ENCODE measurements at regions not wholly inside any gene's neighbourhood (a gene's known extent, or its start where the extent isn't known, plus 50 kb on each side); places are given as distances from the start of the nearest gene placed in this dataset.
"Not testable (repeated sequence)": the region's sequence is repeated elsewhere in the genome, so short reads cannot be mapped to it uniquely, and the experiment has no call there.

DNA sequence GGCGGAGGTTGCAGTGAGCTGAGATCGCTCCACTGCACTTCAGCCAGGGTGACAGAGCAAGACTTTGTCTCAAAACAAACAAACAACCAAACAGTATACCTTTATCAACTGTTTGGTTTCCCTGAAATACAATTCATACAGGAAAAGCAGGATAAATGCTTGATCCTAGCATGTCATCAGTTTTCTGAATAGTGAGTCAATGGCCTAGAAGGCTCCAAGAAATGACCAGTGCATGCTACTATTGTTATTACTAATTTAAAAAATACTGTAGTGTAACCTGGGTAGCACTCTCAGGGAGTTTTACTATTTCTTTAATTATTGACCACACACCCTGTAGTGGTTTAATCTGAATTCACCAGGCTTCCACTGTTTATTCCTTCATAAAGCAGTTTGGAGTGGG lies 101.0 kb upstream of the PTPN3 start:
- no peak for DNase-seq (ENCODE audit: low spot score)

DNA sequence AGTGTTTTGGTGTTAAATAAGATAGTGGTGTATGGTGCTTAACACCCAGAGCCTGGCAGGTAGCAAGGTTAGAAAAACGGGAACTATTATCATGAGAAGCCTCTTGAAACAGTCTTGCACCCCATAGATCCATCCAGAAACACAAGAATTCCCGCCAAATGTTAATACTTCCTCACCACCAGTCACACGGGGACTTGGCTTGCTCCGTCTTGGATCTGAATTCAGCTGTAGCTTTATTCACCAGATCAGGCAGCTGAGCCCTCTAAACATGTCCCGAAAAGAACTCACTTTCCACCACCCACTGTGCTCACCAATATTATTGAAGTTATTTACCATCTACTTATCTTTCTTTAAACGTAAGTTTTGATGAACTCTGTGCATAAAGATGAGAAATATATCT lies 101.6 kb upstream of the PTPN3 start:
- peak; percentile 5 for DNase-seq (ENCODE audit: low spot score)

DNA sequence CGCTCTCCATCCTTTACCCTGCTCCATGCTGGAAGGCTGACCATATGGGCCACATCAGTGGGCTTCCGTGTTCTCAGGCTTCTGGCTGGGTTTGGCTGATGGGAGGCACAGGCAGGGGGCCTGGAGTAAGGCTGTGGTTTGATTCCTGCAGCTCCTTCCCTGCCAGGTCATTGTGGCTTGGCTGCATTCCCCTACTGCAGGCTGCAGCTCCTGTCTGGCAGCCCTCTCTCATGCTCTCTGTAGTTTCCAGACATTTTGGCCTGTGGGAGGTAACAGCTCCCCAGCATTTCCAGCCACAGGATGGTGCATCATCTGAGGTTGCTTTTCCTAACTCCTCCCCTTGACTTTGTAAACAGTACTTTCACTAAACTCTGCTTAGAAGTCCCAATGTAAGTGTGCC lies 102.0 kb upstream of the PTPN3 start:
- DNase-seq (ENCODE audit: low spot score) = peak; percentile 18

DNA sequence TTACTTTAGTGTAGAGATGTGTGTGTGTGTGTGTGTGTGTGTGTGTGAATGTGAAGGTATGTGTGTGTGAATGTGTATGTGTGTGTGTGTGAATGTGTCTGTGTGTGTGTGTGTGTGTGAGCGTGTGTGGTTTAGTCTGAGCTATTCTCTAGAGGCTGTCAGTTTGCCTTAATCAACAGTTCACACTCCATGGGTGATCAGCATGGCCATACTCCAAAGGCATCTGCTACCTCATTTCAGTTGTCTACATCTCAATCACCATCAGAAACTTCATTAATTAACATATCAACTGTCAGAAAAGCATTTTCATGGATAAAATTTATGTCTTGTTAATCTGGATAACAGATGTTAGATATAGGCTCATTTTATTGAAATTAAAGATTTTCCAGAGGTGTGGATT lies 103.1 kb upstream of the PTPN3 start:
- DNase-seq (ENCODE audit: low spot score) = no peak

DNA sequence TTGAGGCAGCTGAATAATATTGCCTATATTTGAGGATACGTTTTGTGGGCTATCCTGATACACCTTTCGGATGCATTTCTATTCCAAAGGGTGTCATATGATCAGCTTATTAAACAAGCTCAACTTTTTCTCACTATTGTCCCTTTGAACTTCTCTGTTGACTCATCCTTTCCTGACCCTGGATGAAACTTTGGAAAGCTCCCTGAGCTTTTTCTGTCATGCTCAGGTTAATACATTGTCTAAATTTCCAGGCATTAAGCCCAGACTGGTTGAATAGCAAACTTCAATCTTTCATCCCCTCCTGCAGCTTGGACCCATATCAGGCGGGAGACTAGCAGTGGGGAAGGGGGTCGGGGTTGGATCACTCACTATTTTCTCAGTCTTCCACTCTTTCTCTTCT lies 104.9 kb upstream of the PTPN3 start:
- no peak for DNase-seq (ENCODE audit: low spot score)

DNA sequence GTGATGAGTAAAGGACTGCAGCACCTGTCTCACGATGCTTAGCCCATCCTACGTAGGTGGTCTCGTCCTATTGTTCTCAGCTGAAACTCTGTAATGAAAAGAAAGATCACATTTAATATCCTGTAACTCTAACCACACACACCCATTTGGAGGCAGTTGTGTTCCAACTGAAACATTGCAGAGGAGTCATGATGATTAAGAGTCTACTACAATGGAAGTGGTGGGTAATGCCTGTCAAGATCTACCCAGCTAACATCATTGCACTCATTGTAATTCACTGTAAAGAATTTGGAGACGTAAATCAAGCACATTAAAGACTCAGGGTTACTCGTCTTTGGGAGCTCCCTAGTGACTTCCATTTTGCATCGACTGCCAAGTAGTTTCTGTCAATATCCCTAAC lies 106.0 kb upstream of the PTPN3 start:
- DNase-seq (ENCODE audit: low spot score) = no peak

DNA sequence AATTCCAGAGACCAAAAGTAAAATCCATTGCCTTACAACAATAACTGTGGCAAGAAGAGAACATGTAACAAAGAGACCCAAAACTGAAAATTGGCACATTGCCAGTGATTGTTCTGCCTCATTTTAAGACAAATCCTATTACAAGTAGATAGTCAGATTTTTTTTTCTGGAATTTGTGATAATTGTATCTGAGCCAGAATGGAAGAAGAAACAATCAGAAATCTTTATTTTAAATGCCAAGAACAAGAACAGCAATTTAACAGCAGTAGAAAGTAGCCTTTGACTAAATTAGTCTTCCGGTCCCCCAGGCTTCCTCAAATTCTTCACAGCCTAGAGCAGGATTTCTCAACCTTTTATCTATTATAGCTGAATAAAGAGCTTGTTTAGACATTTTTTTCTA lies 106.7 kb upstream of the PTPN3 start:
- no peak for DNase-seq (ENCODE audit: low spot score)

DNA sequence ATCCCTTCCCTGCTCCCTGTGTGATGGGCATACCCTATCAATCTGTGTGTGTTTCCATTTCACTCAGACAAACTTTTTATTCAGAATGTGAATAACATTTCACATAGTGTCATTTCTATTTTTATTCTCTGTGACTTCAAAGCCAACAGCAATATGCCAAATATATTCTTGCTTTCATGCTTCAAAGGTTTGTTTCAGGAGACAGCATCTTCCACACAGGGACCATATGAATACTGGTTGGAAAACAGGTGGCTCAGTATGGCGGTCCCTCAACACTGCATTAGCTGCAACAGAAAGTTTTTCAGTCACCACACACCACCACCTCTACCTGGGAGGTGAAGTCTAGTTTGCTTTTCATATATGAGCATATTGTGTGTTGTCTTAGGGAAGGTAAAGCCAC lies 111.0 kb upstream of the PTPN3 start:
- no peak for DNase-seq (ENCODE audit: low spot score)

DNA sequence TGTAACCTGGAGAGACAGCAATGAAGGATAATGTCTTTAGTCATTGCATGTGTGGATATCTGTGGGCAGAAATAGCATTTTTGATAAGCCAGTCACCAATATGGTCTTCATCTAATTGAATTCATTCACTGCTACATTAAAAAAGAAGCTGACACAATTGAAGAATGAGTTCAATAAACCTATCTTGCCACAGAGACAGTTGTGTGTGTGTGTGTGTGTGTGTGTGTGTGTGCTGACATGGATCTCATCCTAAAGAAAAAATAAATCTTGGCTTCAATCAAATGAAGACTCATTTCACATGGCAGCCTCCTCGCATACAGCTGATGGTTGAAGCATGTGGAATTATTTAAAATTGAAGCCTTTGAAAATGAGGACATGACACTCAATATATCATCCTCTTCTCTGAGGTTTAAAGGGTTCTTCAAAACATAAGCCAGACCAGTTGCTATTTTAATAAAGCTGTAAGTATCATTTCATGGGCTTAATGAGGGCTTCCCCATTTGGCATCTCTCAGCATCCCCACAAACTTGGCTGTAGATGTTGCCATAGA lies 118.5 kb upstream of the PTPN3 start:
- DNase-seq (ENCODE audit: low spot score) = no peak

DNA sequence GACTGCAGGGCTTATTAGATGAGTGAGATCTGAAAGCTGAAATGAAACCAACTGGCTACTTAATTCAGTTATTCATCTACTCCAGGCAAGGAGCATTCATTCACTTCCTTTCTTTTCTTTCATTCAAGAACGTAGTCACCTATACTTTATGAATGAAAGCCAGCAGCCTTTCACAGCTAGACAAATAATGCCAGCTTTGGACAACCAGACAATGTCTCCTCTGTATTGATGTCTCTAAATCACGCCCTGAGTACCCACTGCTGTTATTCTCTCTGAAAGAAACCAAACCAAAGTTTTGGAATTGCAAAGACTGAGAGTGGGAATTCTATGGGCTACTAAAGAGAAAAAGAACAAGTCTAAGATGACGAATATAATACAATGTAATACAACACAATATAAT lies 121.2 kb upstream of the PTPN3 start:
- DNase-seq (ENCODE audit: low spot score) = no peak

DNA sequence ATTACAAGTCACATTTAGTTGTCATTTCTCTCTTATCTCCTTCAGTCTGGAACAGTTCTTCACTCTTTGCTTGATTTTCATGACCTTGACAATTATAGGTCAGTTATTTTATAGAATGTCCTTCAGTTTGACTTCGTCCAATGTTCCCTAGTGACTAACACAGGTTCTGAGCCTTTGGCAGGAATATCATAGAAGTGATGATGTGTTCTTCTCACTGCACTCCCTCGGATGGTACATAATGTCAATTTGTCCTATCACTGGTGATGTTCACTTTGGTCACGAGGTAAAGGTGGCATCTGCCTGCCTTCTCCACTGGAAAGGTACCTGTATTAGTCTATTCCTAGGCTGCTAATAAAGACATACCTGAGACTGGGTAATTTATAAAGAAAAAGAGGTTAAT lies 126.0 kb upstream of the PTPN3 start:
- DNase-seq (ENCODE audit: low spot score) = no peak

DNA sequence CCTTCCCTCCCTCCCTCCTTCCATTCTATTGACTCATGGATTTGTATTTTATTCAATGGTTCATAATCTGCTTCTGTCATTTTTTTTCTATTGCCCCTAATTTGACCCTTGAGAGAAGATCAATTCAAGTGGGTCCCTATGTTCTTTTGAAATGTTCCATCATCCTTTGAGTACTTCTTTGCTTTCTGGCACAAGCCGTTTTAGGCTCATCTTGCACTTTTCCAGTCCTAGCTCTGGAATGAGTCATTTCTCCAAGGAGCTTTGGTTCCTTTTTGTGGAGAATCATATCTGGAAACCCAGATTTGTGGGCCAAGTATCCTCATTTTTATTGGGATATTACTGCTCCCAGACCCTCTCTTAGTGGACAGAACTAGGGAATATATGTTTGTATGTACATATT lies 126.8 kb upstream of the PTPN3 start:
- no peak for DNase-seq (ENCODE audit: low spot score)

DNA sequence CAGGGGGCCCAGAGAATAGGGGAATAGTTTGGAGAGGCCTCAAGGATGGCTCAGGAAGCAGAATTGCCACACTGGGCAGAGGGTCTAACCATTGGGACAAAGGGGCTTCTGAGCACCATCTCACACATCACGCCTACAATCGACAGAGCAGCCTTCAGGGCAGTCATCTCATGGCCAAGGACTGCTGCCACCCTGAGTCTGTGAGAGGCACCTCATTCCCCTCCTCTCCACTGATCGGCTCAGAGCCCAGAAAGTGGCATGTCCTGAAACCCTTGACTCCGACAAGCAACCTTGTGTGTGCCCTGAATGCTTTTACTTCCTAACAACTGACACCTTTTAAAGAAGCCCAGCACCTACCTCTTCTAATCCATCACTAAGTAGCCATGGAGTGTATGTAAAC lies 128.9 kb upstream of the PTPN3 start:
- DNase-seq (ENCODE audit: low spot score) = no peak

DNA sequence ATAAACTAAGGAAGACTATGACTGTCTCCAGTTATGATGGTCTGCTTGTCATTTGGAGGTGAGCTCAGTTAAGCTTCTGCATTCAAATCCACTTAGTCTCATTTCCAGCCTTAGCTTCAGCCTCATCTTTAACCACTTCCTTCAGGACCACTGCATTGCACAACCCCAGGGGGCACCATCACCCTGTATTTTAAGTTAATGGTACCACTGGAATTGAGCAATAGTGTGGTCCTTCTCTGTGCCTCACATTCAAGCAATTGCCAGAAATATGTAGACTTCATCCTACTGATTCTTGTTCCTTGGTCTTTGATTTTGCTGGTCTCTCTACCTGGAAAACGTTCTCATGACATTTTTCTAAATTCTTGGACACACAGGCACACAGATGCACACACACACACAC lies 131.5 kb upstream of the PTPN3 start:
- DNase-seq (ENCODE audit: low spot score) = no peak

DNA sequence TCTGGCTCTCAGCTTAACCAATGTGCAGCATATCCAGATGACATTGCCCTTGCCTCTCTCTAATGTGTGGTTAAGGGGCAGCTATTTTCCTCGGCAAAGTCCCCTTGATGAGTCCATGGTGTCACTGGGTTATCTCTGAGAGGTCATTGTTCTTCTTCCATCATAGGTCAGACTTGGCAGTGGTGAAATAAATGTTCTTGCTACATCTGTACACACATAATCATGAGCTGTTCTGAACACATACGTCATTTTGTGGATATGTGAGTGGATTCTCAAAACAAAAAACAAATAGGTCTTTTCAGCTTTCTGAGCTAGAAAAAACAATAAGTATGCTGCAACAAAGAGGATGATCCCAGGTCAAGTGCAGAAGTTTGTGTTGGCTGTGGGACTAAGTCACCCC lies 134.7 kb upstream of the PTPN3 start:
- no peak for DNase-seq (ENCODE audit: low spot score)

DNA sequence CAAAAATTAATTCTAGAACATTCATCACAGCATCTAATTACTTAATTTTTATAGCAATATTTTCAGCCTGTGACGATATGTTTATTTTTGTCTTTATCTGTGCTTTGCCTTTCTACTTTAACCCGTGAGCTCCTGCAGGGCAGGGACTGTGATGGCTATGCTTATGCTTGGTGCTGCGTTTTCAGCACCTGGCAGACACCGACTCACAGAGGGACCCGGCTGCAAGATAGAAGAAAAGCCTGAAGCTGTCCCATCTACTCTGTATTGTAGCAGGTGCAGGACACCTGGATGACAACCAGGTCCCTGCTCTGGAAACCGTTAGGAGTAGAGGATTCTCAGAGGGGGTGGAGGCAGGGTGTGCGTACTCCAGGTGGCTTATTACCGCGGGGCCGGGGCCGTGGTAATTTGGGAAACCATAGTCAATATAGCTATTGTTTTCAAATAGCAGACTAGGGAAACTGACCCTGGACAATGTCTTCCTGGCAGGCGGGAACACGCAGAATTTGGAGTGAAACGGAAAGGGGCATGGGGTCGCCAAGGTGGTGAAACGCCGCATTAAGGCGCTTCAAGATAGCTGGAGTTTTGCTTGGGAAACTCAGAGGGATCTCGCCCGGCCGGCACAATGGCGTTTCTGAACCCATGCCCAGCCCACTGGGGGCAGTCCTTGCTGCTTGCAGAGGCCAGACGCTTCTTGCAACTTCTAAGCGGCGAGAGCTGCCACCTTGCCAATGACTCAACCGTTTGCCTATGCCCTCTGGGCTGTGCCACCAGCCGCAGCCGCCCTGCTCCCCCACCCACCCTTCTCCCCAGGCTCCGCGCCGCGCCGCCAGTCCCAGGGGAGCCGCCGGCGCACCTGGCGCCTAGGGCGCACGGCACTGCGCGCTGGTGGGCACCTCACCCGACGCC lies 140.1 kb upstream of the PALM2AKAP2 start:
- DNase-seq (ENCODE audit: low spot score) = no peak

DNA sequence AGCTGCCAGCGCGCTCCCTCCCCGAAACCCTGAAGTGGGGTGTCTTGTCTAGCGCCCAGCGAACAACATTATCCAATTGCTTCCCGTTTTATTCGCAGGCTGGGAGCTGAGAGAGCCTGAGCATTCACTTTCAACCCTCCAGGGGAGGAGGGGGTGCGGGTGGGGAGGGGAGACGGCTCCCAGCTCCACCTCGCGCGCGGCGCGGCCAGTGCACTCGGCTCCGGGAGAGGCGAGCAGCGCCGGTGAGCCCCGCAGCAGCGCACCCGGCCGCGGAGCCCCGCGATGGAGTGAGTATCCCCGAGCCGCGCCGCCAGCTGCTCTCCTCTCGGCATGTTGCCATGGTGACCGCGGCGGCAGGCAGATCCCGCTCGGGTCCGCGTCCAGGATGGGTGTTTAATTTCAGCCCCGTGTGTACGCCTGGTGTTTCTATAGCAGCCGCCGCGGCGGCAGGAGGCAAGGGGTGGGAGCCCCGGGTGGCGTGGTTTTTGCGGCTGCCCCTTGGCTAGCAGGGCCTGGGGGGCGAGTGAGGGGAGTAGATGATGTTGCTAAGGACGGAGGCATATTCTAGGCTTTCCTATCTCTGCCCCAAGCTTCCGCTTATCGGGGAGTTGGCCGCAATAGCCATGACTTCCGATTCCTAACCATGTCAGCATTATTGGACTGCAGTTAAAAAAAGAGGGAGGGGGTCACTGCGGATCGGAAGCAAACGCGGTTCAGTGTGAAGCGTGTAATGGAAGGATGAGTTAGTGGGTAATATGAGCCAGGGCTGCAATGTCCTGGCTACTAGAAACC lies 139.2 kb upstream of the PALM2AKAP2 start:
- no peak for DNase-seq (ENCODE audit: low spot score)

DNA sequence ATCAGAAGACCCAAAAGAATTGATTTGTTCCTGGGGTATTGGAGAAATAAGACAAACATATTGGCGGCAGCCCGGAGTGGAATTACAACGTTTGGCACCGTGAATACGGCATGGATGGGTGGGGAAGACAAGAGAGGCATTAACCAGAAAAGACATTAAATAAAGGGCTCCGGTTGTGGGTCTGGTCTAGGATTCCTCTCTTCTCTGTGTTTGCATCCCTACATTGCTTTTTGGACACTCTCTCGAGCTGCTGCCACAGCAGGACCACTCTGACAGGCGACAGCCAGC lies 138.7 kb upstream of the PALM2AKAP2 start:
- no peak for DNase-seq (ENCODE audit: low spot score)

DNA sequence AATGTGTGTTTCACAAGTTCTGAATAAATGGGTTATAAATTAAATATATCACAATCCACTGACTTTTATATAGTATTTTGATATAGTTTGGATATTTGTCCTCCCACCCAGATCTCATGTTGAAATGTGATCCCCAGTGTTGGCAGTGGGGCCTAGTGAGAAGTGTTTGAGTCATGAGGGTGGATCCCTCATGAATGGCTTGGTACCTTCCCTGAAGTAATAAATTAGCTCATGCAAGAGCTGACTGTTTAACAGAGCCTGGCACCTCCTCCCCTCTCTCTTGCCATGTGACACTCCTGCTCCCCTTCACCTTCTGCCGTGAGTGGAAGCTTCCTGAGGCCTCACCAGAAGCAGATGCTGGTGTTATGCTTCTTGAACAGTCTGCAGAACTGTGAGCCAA lies 127.9 kb upstream of the PALM2AKAP2 start:
- no peak for DNase-seq (ENCODE audit: low spot score)

DNA sequence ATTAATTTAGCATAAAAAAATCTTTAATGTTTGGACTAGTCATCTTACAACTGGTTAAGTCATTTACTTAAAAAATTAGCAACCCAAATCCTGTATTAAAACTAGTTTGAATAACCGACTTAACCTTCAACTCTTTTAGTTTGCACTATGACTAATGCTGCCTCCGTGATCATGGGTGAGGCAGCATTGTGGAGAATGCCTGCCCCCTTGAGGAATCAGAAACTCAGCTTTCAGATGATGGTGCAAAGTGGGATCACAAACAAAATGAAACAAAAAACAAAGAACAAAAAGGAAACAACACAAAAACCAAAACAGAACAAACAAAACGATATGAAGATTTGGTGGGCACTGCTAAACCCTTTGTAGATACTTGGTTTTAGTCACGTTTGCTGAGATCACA lies 127.0 kb upstream of the PALM2AKAP2 start:
- no peak for DNase-seq (ENCODE audit: low spot score)

DNA sequence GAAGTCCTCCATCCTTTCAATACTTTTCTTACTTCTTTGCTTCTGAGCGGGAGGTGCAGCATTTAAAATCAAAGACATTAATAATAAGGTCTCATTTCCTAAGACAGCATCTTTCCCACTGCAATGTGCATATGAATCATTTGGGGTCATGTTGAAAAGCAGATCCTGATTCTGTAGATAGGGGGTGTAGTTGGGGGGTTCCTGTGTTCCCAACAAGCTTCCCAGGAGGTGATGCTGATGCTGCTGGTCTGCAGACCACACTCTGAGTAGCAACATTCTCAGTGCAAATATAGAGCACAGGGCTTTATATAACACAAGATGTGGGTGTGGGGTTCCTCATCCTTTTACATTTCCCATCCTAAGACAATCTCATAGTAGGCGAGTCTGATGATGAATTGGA lies 126.5 kb upstream of the PALM2AKAP2 start:
- DNase-seq (ENCODE audit: low spot score) = no peak

DNA sequence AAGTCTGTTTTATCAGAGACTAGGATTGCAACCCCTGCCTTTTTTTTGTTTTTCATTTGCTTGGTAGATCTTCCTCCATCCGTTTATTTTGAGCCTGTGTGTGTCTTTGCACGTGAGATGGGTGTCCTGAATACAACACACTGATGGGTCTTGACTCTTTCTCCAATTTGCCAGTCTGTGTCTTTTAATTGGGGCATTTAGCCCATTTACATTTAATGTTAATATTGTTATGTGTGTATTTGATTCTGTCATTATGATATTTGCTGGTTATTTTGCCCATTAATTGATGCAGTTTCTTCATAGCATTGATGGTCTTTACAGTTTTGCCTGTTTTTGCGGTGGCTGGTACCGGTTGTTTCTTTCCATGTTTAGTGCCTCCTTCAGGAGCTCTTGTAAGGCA lies 116.0 kb upstream of the PALM2AKAP2 start:
- DNase-seq (ENCODE audit: low spot score) = not testable (repeated sequence)

DNA sequence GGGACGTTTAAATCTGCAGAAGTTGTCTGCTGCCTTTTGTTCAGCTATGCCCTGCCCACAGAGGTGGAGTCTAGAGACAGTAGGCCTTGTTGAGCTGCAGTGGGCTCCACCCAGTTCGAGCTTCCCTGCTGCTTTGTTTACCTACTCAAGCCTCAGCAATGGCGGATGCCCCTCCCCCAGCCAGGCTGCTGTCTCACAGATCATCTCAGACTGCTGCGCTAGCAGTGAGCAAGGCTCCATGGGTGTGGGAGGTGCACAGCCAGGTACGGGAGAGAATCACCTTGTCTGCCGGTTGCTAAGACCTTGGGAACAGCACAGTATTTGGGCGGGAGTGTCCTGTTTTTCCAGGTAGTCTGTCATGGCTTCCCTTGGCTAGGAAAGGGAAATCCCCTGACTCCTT lies 114.3 kb upstream of the PALM2AKAP2 start:
- not testable (repeated sequence) for DNase-seq (ENCODE audit: low spot score)
